Nephron (organoid): ENCODE measurements at regions not wholly inside any gene's neighbourhood (a gene's known extent, or its start where the extent isn't known, plus 50 kb on each side); places are given as distances from the start of the nearest gene placed in this dataset.
A peak's percentile ranks its signal among the peaks of the same experiment; 100 is the strongest.

ENCODE experiments used
- H3K27ac Mint-ChIP-seq, 3 experiments: 2 replicates each; pipeline ENCODE4 v1.8.0; 2020; ENCODE audit warnings: mixed read lengths in 3 of 3, mild to moderate bottlenecking in 2 of 3, moderate library complexity in 1 of 3
- H3K27me3 Mint-ChIP-seq: 2 replicates; pipeline ENCODE4 v1.8.0; 2021; ENCODE audit warnings: low read depth, mild to moderate bottlenecking, moderate library complexity, mixed read lengths
- H3K36me3 Mint-ChIP-seq: 2 replicates; pipeline ENCODE4 v1.8.0; 2020; ENCODE audit warnings: low read depth, mixed read lengths
- H3K4me1 Mint-ChIP-seq: 2 replicates; pipeline ENCODE4 v1.8.0; 2020; ENCODE audit warnings: mixed read lengths
- H3K4me3 Mint-ChIP-seq, 3 experiments: 2 replicates each; pipeline ENCODE4 v1.8.0; 2020; ENCODE audit warnings: mild to moderate bottlenecking in 3 of 3, mixed read lengths in 3 of 3, moderate library complexity in 2 of 3
- H3K9me3 Mint-ChIP-seq: 2 replicates; pipeline ENCODE4 v1.8.0; 2020; ENCODE audit warnings: mixed read lengths
- TF ChIP-seq, protein P1 (sequence below), 3 experiments: fragments of 200-600 bp; sonication (generic); IDR thresholded peaks; one replicate each; pipeline ENCODE4 v1.5.0; 2021; ENCODE audit warnings: antibody characterized with exemption in 3 of 3; ENCODE audit not compliant: unreplicated experiment in 3 of 3

GRCh38 chr10:3960496-3960895 is 175.5 kb upstream of the KLF6 start:
- TF ChIP-seq, protein P1, sequence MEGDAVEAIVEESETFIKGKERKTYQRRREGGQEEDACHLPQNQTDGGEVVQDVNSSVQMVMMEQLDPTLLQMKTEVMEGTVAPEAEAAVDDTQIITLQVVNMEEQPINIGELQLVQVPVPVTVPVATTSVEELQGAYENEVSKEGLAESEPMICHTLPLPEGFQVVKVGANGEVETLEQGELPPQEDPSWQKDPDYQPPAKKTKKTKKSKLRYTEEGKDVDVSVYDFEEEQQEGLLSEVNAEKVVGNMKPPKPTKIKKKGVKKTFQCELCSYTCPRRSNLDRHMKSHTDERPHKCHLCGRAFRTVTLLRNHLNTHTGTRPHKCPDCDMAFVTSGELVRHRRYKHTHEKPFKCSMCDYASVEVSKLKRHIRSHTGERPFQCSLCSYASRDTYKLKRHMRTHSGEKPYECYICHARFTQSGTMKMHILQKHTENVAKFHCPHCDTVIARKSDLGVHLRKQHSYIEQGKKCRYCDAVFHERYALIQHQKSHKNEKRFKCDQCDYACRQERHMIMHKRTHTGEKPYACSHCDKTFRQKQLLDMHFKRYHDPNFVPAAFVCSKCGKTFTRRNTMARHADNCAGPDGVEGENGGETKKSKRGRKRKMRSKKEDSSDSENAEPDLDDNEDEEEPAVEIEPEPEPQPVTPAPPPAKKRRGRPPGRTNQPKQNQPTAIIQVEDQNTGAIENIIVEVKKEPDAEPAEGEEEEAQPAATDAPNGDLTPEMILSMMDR (IDR thresholded peaks at IDR 0.05; ENCODE audit: unreplicated experiment in 3 of 3), result no peak
- Mint-ChIP-seq H3K27me3 (peaks cover 4% of the 10 kb centered on the region), H3K4me3 (no peak overlapping the region), H3K36me3 (no peaks in the 10 kb centered on the region), H3K4me1 (peaks cover 12% of the 10 kb centered on the region), H3K9me3 (no peaks in the 10 kb centered on the region), H3K27ac (no peak overlapping the region)

DNA sequence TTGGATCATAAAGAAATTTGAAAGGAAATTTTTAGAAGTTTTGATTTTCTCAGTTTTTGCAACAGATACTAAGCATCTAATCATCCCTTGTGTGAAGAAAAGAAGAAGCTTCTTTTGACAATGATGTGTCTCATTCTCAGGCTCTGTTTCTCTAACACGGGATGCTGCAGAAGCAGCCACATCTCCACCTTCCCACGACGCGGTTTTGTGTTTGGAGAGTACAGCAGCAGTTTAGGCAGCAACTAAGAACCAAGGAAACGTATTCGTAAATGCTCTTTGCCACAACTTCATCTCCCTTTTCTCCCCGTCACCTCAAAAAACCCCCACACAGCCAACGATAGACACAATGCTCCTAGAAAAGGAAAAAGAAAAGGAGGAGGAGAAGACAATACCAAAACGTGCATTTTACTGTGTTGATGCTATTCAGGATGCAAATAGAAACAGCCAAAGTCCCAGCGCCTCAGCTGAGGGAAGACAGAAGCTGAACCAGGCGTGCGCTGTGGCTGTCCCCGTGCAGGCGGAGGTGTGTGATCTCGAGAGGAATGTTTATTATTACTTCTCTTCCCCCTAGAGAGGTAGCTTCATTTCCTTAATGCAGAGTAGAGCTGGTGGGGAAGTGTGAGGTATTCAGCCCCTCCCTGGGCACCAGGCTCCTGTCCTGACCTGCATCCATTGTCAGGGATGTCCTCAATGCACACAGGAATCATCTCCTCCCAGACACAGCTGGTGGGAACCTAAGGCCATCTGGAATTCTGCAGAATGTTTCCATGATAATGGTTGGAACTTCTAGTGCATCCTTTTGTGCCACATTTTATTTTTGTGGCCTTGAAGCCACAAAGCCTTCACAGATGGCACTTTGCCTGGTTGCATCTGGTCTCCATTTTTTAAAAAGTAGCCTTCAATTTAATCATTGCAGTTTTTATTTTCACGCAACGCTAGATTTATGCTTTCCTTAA is 174.6 kb upstream of the KLF6 start:
- H3K36me3 Mint-ChIP-seq, result no peaks in the 10 kb centered on the region
- H3K4me3 Mint-ChIP-seq, result no peak overlapping the region
- TF ChIP-seq, protein P1 (IDR thresholded peaks at IDR 0.05; ENCODE audit: unreplicated experiment in 3 of 3), result no peak
- peaks cover 4% of the 10 kb centered on the region for H3K27me3 Mint-ChIP-seq
- H3K9me3 Mint-ChIP-seq, result no peaks in the 10 kb centered on the region
- H3K4me1 Mint-ChIP-seq, result peaks cover 18% of the 10 kb centered on the region
- H3K27ac Mint-ChIP-seq, result no peak overlapping the region

DNA sequence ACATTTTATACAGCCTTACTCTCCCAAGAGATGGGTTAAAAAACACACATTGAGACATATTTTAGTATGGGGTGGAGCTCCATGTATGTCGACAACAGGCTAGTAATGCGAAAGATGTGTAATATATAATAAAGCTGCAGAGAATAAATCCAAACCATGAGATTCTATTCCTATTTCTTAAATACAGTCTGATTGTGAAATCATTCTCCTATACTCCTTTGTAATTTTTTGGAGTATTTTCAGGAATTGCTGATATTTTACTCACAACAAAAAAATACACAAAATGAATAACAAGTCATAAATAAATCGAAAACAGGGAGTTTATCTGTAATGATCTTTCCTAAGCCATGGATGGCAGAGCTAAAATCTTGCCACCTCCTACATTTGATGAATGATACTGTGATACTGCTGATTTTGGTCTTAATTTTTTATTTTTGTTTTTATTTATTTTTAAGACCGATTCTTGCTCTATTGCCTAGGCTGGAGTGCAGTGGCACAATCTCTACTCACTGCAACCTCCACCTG is 173.5 kb upstream of the KLF6 start:
- Mint-ChIP-seq H3K36me3 (no peaks in the 10 kb centered on the region), H3K27ac (no peak overlapping the region), H3K27me3 (peaks cover 4% of the 10 kb centered on the region), H3K9me3 (no peaks in the 10 kb centered on the region), H3K4me3 (no peak overlapping the region), H3K4me1 (peaks cover 18% of the 10 kb centered on the region)
- TF ChIP-seq, protein P1 (IDR thresholded peaks at IDR 0.05; ENCODE audit: unreplicated experiment in 3 of 3), result no peak

GRCh38 chr10:3955955-3956617 is 171.1 kb upstream of the KLF6 start:
- H3K4me1 Mint-ChIP-seq, result peaks cover 18% of the 10 kb centered on the region
- H3K27me3 Mint-ChIP-seq, result peaks cover 4% of the 10 kb centered on the region
- no peaks in the 10 kb centered on the region for H3K9me3 Mint-ChIP-seq
- peak overlapping the region; percentile 3 to 39 (median 21) for H3K27ac Mint-ChIP-seq
- H3K4me3 Mint-ChIP-seq, result no peak overlapping the region
- no peaks in the 10 kb centered on the region for H3K36me3 Mint-ChIP-seq
- TF ChIP-seq, protein P1 (IDR thresholded peaks at IDR 0.05; ENCODE audit: unreplicated experiment in 3 of 3), result no peak

- Mint-ChIP-seq H3K9me3 (no peaks in the 10 kb centered on the region), H3K4me3 (peak overlapping the region in 1 of 3 experiments; percentile 35), H3K36me3 (no peaks in the 10 kb centered on the region), H3K27ac (peak overlapping the region; percentile 3 to 39 (median 21)), H3K4me1 (peaks cover 18% of the 10 kb centered on the region), H3K27me3 (peaks cover 4% of the 10 kb centered on the region)
- TF ChIP-seq, protein P1 (IDR thresholded peaks at IDR 0.05; ENCODE audit: unreplicated experiment in 3 of 3), result no peak
Observed at GRCh38 chr10:3955493-3955892, 170.5 kb upstream of the KLF6 start.
